Esophagus squamous epithelium (tissue), 4 donors: ENCODE measurements at regions not wholly inside any gene's neighbourhood (a gene's known extent, or its start where the extent isn't known, plus 50 kb on each side); places are given as distances from the start of the nearest gene placed in this dataset.

Experiments
- CTCF ChIP-seq, 6 experiments: fragments of 450-650 bp in 4 of 6; fragments of 200-600 bp in 2 of 6; sonication (generic) in 2 of 6; IDR thresholded peaks; one replicate each; pipeline ENCODE4 v1.5.1; 2016 to 2019; ENCODE audit warnings: antibody characterized with exemption in 6 of 6, mild to moderate bottlenecking in 4 of 6, moderate library complexity in 4 of 6
- POLR2A ChIP-seq, 4 donors: fragments of 450-650 bp; IDR thresholded peaks; one replicate each; pipeline ENCODE4 v1.6.1; 2017; ENCODE audit warnings: antibody characterized with exemption in 4 of 4, mild to moderate bottlenecking in 4 of 4, moderate library complexity in 3 of 4

GRCh38 chr21:15586752-15587427 lies 142.9 kb upstream of the USP25 start:
- no peak for TF ChIP-seq CTCF (IDR thresholded peaks at IDR 0.05)
- no peak for TF ChIP-seq POLR2A (IDR thresholded peaks at IDR 0.05)
